SU-DHL-6 (cell line): ENCODE measurements at regions not wholly inside any gene's neighbourhood (a gene's known extent, or its start where the extent isn't known, plus 50 kb on each side); places are given as distances from the start of the nearest gene placed in this dataset.

Source experiments
- H2AFZ ChIP-seq: fragments of 200-600 bp; sonication (generic); 2 replicates; pipeline ENCODE4 v1.6.1; 2014; ENCODE audit warnings: low read depth, mild to moderate bottlenecking, moderate library complexity, mixed read lengths, antibody characterized with exemption, low read length; ENCODE audit not compliant: severe bottlenecking
- H3F3A ChIP-seq: fragments of 200-600 bp; shearing (Covaris generic); 2 replicates; pipeline ENCODE4 v1.6.0; 2016; ENCODE audit warnings: antibody characterized with exemption, mild to moderate bottlenecking; ENCODE audit not compliant: insufficient read depth
- H3K27ac ChIP-seq: fragments of 200-600 bp; sonication (generic); 2 replicates; pipeline ENCODE4 v1.5.1; 2016; ENCODE audit warnings: low read depth, mild to moderate bottlenecking, low read length, moderate library complexity, mixed read lengths
- H3K27me3 ChIP-seq: fragments of 200-600 bp; sonication (generic), shearing (Covaris generic); 2 replicates; pipeline ENCODE4 v1.6.0; 2014; ENCODE audit warnings: mild to moderate bottlenecking, low read length
- H3K36me3 ChIP-seq: fragments of 200-600 bp; sonication (generic); 2 replicates; pipeline ENCODE4 v1.6.1; 2014; ENCODE audit warnings: mild to moderate bottlenecking, low read length, mixed read lengths
- H3K4me2 ChIP-seq: fragments of 300-600, 200-600 bp; shearing (Covaris generic), sonication (generic); 2 replicates; pipeline ENCODE4 v1.6.0; 2014; ENCODE audit warnings: low read length, low read depth, mild to moderate bottlenecking; ENCODE audit not compliant: poor library complexity, severe bottlenecking
- H3K4me3 ChIP-seq: fragments of 200-600 bp; sonication (generic); 2 replicates; pipeline ENCODE4 v1.5.1; 2014; ENCODE audit warnings: antibody characterized with exemption, low read length, mild to moderate bottlenecking, mixed read lengths; ENCODE audit not compliant: insufficient read depth, poor library complexity, severe bottlenecking
- H3K79me2 ChIP-seq: fragments of 200-600 bp; sonication (generic); 2 replicates; pipeline ENCODE4 v1.6.1; 2014; ENCODE audit warnings: mild to moderate bottlenecking, low read length, moderate library complexity; ENCODE audit not compliant: insufficient read depth
- H3K9ac ChIP-seq: fragments of 200-600 bp; sonication (generic); 2 replicates; pipeline ENCODE4 v1.7.0; 2014; ENCODE audit warnings: mild to moderate bottlenecking, low read length
- H3K9me2 ChIP-seq: fragments of 200-600 bp; sonication (generic); replicated peaks from 2 replicates; pipeline ENCODE4 v1.6.1; 2014; ENCODE audit warnings: low read length; ENCODE audit not compliant: insufficient read depth
- H3K9me3 ChIP-seq: fragments of 200-600 bp; sonication (generic); 2 replicates; pipeline ENCODE4 v1.6.1; 2014; ENCODE audit warnings: low read length, mixed read lengths; ENCODE audit not compliant: insufficient read depth
- H4K20me1 ChIP-seq: fragments of 200-600 bp; sonication (generic); 2 replicates; pipeline ENCODE4 v1.6.1; 2014; ENCODE audit warnings: low read depth, mild to moderate bottlenecking, antibody characterized with exemption, low read length, moderate library complexity, mixed read lengths
- EZH2phosphoT487 ChIP-seq: fragments of 200-600 bp; sonication (generic), shearing (Covaris generic); conservative IDR thresholded peaks from 2 replicates; pipeline ENCODE4 v1.6.1; 2018; ENCODE audit warnings: mild to moderate bottlenecking, antibody characterized with exemption, low read length, moderate library complexity, mixed read lengths
- TF ChIP-seq, protein P1 (sequence below): fragments of 200-600 bp; sonication (generic); IDR thresholded peaks from one replicate; pipeline ENCODE4 v1.5.1; 2017; ENCODE audit warnings: antibody characterized with exemption, mild to moderate bottlenecking, low read length, moderate library complexity; ENCODE audit not compliant: insufficient read depth, poor library complexity, severe bottlenecking

DNA sequence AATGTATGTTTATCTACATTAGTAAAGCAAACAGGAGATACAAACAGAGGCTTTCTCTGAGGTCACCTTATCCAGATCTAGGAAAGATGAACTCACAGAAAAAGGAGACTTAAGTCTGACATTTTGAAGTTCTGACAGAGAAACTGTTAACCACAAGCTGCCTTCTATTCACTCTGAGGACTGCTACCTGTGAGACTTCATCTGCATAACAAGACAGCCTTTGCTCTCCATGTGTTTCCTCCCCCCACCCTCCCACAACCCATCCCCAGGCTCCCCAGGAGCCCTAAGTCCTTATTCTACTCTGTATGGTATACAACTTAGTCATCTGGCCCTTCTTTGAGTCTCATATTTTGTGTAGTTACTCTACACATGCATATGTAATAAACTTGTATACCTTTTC is 699.0 kb downstream of the FGF9 start:
- no peaks in the 10 kb centered on the region for H3F3A ChIP-seq
- H3K36me3 ChIP-seq, result no peaks in the 10 kb centered on the region
- H3K9ac ChIP-seq, result no peak overlapping the region
- no peak overlapping the region for H3K4me3 ChIP-seq
- H3K4me2 ChIP-seq, result no peak overlapping the region
- H3K9me2 ChIP-seq, result no peaks in the 10 kb centered on the region
- H4K20me1 ChIP-seq, result no peaks in the 10 kb centered on the region
- H2AFZ ChIP-seq, result no peak overlapping the region
- peaks cover 14% of the 10 kb centered on the region; the same call in 1 of the 2 replicates for H3K9me3 ChIP-seq
- no peaks in the 10 kb centered on the region for H3K27me3 ChIP-seq
- H3K79me2 ChIP-seq, result no peaks in the 10 kb centered on the region
- TF ChIP-seq EZH2phosphoT487, result no peak
- TF ChIP-seq, protein P1, sequence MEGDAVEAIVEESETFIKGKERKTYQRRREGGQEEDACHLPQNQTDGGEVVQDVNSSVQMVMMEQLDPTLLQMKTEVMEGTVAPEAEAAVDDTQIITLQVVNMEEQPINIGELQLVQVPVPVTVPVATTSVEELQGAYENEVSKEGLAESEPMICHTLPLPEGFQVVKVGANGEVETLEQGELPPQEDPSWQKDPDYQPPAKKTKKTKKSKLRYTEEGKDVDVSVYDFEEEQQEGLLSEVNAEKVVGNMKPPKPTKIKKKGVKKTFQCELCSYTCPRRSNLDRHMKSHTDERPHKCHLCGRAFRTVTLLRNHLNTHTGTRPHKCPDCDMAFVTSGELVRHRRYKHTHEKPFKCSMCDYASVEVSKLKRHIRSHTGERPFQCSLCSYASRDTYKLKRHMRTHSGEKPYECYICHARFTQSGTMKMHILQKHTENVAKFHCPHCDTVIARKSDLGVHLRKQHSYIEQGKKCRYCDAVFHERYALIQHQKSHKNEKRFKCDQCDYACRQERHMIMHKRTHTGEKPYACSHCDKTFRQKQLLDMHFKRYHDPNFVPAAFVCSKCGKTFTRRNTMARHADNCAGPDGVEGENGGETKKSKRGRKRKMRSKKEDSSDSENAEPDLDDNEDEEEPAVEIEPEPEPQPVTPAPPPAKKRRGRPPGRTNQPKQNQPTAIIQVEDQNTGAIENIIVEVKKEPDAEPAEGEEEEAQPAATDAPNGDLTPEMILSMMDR, result no peak
- no peak overlapping the region for H3K27ac ChIP-seq

DNA sequence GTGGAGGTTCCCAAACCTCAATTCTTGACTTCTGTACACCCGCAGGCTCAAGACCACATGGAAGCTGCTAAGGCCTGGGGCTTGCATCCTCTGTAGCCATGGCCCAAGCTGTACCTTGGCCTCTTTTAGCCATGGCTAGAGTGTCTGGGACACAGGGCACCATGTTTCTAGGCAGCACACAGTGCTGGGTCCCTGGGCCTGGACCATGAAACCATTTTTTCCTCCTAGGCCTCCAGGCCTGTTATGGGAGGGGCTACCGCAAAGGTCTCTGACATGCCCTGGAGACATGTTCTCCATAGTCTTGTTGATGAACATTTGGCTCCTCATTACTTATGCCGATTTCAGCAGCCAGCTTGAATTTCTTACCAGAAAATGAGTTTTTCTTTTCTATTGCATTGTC is 701.4 kb downstream of the FGF9 start:
- no peaks in the 10 kb centered on the region for H4K20me1 ChIP-seq
- no peak overlapping the region for H2AFZ ChIP-seq
- H3K9me2 ChIP-seq, result no peaks in the 10 kb centered on the region
- no peaks in the 10 kb centered on the region for H3K36me3 ChIP-seq
- H3F3A ChIP-seq, result no peaks in the 10 kb centered on the region
- H3K9ac ChIP-seq, result no peak overlapping the region
- H3K9me3 ChIP-seq, result peaks cover 9% of the 10 kb centered on the region; the same call in 1 of the 2 replicates
- H3K27ac ChIP-seq, result no peak overlapping the region
- H3K79me2 ChIP-seq, result no peaks in the 10 kb centered on the region
- H3K4me3 ChIP-seq, result no peak overlapping the region
- no peaks in the 10 kb centered on the region for H3K27me3 ChIP-seq
- H3K4me2 ChIP-seq, result no peak overlapping the region
- TF ChIP-seq, protein P1, result no peak
- TF ChIP-seq EZH2phosphoT487, result no peak

DNA sequence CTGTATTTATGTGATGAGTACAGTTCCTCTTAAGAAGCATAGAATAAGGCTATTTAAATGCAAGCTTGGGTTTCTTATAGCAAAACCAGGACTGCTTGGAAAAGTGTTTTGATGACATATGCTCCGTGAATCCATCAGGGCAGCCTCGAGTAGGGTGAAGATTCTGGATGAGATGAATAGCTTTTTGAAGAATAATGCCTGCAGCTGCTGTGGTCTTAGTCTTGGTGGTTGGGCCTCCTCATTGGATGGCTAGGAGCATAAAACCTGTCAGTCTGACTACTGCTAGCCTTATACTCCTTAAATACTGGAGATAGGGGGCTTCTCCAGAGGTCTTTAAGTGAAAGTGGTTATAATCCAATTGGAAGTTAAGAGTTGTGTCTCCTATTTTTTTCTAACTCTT is 704.3 kb downstream of the FGF9 start:
- Histone ChIP-seq H3K9ac (no peak overlapping the region), H3K9me3 (peaks cover 9% of the 10 kb centered on the region; the same call in 1 of the 2 replicates), H3K27ac (no peak overlapping the region), H3K36me3 (no peaks in the 10 kb centered on the region), H3K4me3 (no peak overlapping the region), H3K79me2 (no peaks in the 10 kb centered on the region), H2AFZ (no peak overlapping the region), H4K20me1 (no peaks in the 10 kb centered on the region), H3K9me2 (no peaks in the 10 kb centered on the region), H3K27me3 (no peaks in the 10 kb centered on the region), H3K4me2 (no peak overlapping the region), H3F3A (no peaks in the 10 kb centered on the region)
- TF ChIP-seq, protein P1, result no peak
- TF ChIP-seq EZH2phosphoT487, result no peak

DNA sequence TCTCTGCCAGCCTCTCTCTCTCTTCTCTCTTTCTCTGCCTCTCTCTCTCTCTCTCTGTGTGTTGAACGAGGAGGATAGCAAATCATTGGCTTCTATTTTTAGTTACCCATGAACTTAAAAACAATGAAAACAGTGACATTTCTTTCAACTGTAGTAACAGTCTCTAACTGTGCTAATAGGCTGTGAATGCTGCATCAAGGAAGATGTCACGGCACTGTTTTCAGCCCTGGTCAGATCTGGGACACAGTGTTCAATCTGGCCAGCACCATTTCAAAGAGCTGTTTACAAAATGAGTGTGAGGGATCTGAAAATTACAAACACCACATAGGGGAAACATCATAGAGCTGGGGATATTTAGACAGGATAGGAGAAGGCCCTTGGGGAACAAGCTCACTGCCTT is 717.0 kb downstream of the FGF9 start:
- H3F3A ChIP-seq, result no peaks in the 10 kb centered on the region
- TF ChIP-seq EZH2phosphoT487, result no peak
- TF ChIP-seq, protein P1, result no peak
- no peaks in the 10 kb centered on the region for H4K20me1 ChIP-seq
- no peak overlapping the region for H3K9ac ChIP-seq
- no peak overlapping the region for H3K27ac ChIP-seq
- H2AFZ ChIP-seq, result no peak overlapping the region
- no peak overlapping the region for H3K4me2 ChIP-seq
- no peaks in the 10 kb centered on the region for H3K9me3 ChIP-seq
- no peaks in the 10 kb centered on the region for H3K79me2 ChIP-seq
- H3K36me3 ChIP-seq, result no peaks in the 10 kb centered on the region
- no peak overlapping the region for H3K4me3 ChIP-seq
- no peaks in the 10 kb centered on the region for H3K27me3 ChIP-seq
- H3K9me2 ChIP-seq, result no peaks in the 10 kb centered on the region; the same call in 1 of the 2 replicates
